Esophagus squamous epithelium (tissue), 5 donors: ENCODE measurements at regions not wholly inside any gene's neighbourhood (a gene's known extent, or its start where the extent isn't known, plus 50 kb on each side); places are given as distances from the start of the nearest gene placed in this dataset.

Source experiments
- DNase-seq: peaks from one replicate; lab custom pipeline; 2025; lab: John Stamatoyannopoulos, UW
- H3K27ac ChIP-seq, 4 donors: fragments of 200-600 bp; sonication (generic); one replicate each; pipeline ENCODE4 v1.5.1; 2016 to 2019; ENCODE audit warnings: mild to moderate bottlenecking in 1 of 4
- H3K27me3 ChIP-seq, 4 donors: fragments of 200-600 bp; sonication (generic); 1 replicate in 3 of 4; 2 replicates in 1 of 4; pipeline versions ENCODE4 v1.5.1 to v1.6.0; 2017 to 2021; ENCODE audit warnings: antibody characterized with exemption in 1 of 4
- H3K36me3 ChIP-seq, 3 donors: fragments of 200-600 bp; sonication (generic); one replicate each; pipeline ENCODE4 v1.5.1; 2016 to 2019
- H3K4me1 ChIP-seq, 3 donors: fragments of 200-600 bp; sonication (generic); one replicate each; pipeline ENCODE4 v1.5.1; 2017 to 2019
- H3K4me3 ChIP-seq, 4 donors: fragments of 200-600 bp; sonication (generic); 1 replicate in 3 of 4; 2 replicates in 1 of 4; pipeline ENCODE4 v1.5.1; 2016 to 2019; ENCODE audit warnings: mild to moderate bottlenecking in 2 of 4, moderate library complexity in 1 of 4
- H3K9me3 ChIP-seq, 3 donors: fragments of 200-600 bp; sonication (generic); one replicate each; pipeline ENCODE4 v1.5.1; 2016 to 2019
- POLR2A ChIP-seq, 4 donors: fragments of 450-650 bp; IDR thresholded peaks; one replicate each; pipeline ENCODE4 v1.6.1; 2017; ENCODE audit warnings: antibody characterized with exemption in 4 of 4, mild to moderate bottlenecking in 4 of 4, moderate library complexity in 3 of 4
- WGBS, 2 donors: methylation state at CpG; one replicate each; pipeline ENCODE4 v1.1.5; 2018; 5-methylcytosine and 5-hydroxymethylcytosine counted together
- intact Hi-C: fragments of 100-400 bp; cut with DNase I; formaldehyde crosslinking; loops from one replicate; pipeline ENCODE4 v1.15.0; 2022
- TF ChIP-seq, protein P1 (sequence below), 6 experiments: fragments of 450-650 bp in 4 of 6; fragments of 200-600 bp in 2 of 6; sonication (generic) in 2 of 6; IDR thresholded peaks; one replicate each; pipeline ENCODE4 v1.5.1; 2016 to 2019; ENCODE audit warnings: antibody characterized with exemption in 6 of 6, mild to moderate bottlenecking in 4 of 6, moderate library complexity in 4 of 6
- donor health status: DM: yes; HTN: yes; CAD: no.

- no peaks in the 10 kb centered on the region for H3K27me3 ChIP-seq
- DNase-seq: no peak
- 83 to 92% methylated on average over 6 of the region's 6 CpGs for WGBS, 2 donors
These were observed 164.4 kb upstream of the XYLT1 start for GRCh38 chr16:17635183-17635582.

DNA sequence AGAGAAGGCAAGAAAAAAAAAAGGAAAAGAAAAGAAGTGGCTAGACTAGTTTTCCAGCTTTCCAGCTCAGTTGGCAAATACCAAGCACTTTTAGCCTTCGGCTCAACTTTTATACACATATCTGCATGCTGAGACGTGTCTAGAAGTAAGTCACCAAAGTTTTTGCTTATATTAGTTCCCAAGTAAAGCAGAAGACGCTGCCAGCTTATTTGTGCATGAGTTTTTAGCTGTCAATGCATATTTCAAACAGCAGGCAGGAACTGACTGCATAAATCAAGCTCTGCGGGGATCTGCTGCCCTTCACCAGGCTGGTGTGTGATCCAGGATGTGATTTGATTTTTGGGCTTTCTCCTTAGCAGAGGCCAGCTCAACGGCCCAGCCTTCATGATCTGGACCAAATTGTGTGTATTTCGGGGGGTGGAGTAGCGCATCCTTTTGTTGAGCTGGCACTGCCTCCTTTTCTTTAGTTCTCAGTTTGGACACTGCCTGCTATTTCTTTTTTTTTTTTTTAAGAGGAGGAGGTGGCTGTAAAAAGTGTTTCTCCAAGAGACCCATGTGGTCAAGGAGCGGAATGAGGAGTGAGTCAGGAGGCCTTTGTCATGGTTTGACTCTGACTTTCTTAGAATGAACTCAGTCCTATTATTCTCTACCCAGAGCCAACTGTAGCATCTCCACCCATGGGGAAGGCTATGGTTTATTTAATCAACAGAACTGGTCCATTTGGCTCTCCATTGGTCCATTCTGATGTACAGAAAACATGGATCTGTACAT lies 162.6 kb upstream of the XYLT1 start:
- no peak for DNase-seq
- WGBS, 2 donors: 28 to 31% methylated on average over 8 of the region's 8 CpGs
- peak overlapping the region; percentile 49 to 87 (median 72) for H3K27ac ChIP-seq

More at GRCh38 chr16:17635183-17635582, 164.4 kb upstream of the XYLT1 start:
- intact Hi-C loops: no loop called here
- H3K4me1 ChIP-seq: peaks cover 0 to 43% (median 10%) of the 10 kb centered on the region in 3 donors
- H3K27ac ChIP-seq: no peak overlapping the region
- TF ChIP-seq, protein P1, sequence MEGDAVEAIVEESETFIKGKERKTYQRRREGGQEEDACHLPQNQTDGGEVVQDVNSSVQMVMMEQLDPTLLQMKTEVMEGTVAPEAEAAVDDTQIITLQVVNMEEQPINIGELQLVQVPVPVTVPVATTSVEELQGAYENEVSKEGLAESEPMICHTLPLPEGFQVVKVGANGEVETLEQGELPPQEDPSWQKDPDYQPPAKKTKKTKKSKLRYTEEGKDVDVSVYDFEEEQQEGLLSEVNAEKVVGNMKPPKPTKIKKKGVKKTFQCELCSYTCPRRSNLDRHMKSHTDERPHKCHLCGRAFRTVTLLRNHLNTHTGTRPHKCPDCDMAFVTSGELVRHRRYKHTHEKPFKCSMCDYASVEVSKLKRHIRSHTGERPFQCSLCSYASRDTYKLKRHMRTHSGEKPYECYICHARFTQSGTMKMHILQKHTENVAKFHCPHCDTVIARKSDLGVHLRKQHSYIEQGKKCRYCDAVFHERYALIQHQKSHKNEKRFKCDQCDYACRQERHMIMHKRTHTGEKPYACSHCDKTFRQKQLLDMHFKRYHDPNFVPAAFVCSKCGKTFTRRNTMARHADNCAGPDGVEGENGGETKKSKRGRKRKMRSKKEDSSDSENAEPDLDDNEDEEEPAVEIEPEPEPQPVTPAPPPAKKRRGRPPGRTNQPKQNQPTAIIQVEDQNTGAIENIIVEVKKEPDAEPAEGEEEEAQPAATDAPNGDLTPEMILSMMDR (IDR thresholded peaks at IDR 0.05): no peak
- no peak for TF ChIP-seq POLR2A (IDR thresholded peaks at IDR 0.05)
- no peak overlapping the region for H3K4me3 ChIP-seq
- H3K9me3 ChIP-seq: no peaks in the 10 kb centered on the region
- H3K36me3 ChIP-seq: no peaks in the 10 kb centered on the region

GRCh38 chr16:17632667-17633066 lies 161.9 kb upstream of the XYLT1 start:
- H3K27me3 ChIP-seq: no peaks in the 10 kb centered on the region
- peaks cover 0 to 5% (median 4%) of the 10 kb centered on the region in 3 donors for H3K9me3 ChIP-seq
- intact Hi-C loops: no loop called here
- no peak for DNase-seq
- no peak overlapping the region for H3K4me3 ChIP-seq
- TF ChIP-seq, protein P1 (IDR thresholded peaks at IDR 0.05): no peak
- TF ChIP-seq POLR2A (IDR thresholded peaks at IDR 0.05): no peak
- peak overlapping the region in 3 of 4 donors; percentile 48 to 87 (median 85) for H3K27ac ChIP-seq
- no peaks in the 10 kb centered on the region for H3K36me3 ChIP-seq
- WGBS, 2 donors: 9 to 25% methylated on average over 8 of the region's 8 CpGs
- H3K4me1 ChIP-seq: peaks cover 0 to 43% (median 10%) of the 10 kb centered on the region in 3 donors

More for the DNA sequence above, 162.6 kb upstream of the XYLT1 start:
- Histone ChIP-seq H3K9me3 (no peaks in the 10 kb centered on the region), H3K27me3 (no peaks in the 10 kb centered on the region), H3K4me1 (peaks cover 0 to 43% (median 10%) of the 10 kb centered on the region in 3 donors), H3K4me3 (no peak overlapping the region), H3K36me3 (no peaks in the 10 kb centered on the region)
- no peak for TF ChIP-seq POLR2A (IDR thresholded peaks at IDR 0.05)
- TF ChIP-seq, protein P1 (IDR thresholded peaks at IDR 0.05): no peak
- intact Hi-C loops: no loop called here

GRCh38 chr16:17629936-17630335 lies 159.2 kb upstream of the XYLT1 start:
- WGBS, 2 donors: 68 to 88% methylated on average over 5 of the region's 5 CpGs
- Histone ChIP-seq H3K4me1 (peaks cover 0 to 29% (median 10%) of the 10 kb centered on the region in 3 donors), H3K36me3 (no peaks in the 10 kb centered on the region), H3K27ac (no peak overlapping the region), H3K4me3 (no peak overlapping the region), H3K9me3 (peaks cover 0 to 32% (median 24%) of the 10 kb centered on the region in 3 donors), H3K27me3 (no peaks in the 10 kb centered on the region)
- no peak for TF ChIP-seq POLR2A (IDR thresholded peaks at IDR 0.05)
- TF ChIP-seq, protein P1 (IDR thresholded peaks at IDR 0.05): no peak
- intact Hi-C loops: no loop called here
- no peak for DNase-seq

GRCh38 chr16:17628983-17629382 lies 158.2 kb upstream of the XYLT1 start:
- Histone ChIP-seq H3K36me3 (no peaks in the 10 kb centered on the region), H3K27ac (no peak overlapping the region), H3K4me3 (no peak overlapping the region), H3K4me1 (peaks cover 0 to 25% (median 10%) of the 10 kb centered on the region in 3 donors), H3K27me3 (no peaks in the 10 kb centered on the region), H3K9me3 (peaks cover 0 to 34% (median 24%) of the 10 kb centered on the region in 3 donors)
- DNase-seq: no peak
- 33 to 80% methylated on average over 1 of the region's 1 CpG for WGBS, 2 donors
- no peak for TF ChIP-seq POLR2A (IDR thresholded peaks at IDR 0.05)
- TF ChIP-seq, protein P1 (IDR thresholded peaks at IDR 0.05): no peak
- intact Hi-C loops: no loop called here
